Vagina (tissue), 2 donors: ENCODE measurements at regions not wholly inside any gene's neighbourhood (a gene's known extent, or its start where the extent isn't known, plus 50 kb on each side); places are given as distances from the start of the nearest gene placed in this dataset.

Source experiments
- DNase-seq, 2 donors: peaks; one replicate each; pipeline ENCODE4 v3.0.0-alpha.2; 2017; ENCODE audit errors: extremely low spot score in 2 of 2
- H3K27ac ChIP-seq: fragments of 200-600 bp; sonication (generic); one replicate; pipeline ENCODE4 v1.5.1; 2019
- H3K27me3 ChIP-seq: fragments of 200-600 bp; sonication (generic); one replicate; pipeline ENCODE4 v1.5.1; 2019
- H3K36me3 ChIP-seq, 2 donors: fragments of 200-600 bp; sonication (generic); one replicate each; pipeline ENCODE4 v1.5.1; 2017 to 2019
- H3K4me1 ChIP-seq: fragments of 200-600 bp; sonication (generic); one replicate; pipeline ENCODE4 v1.5.1; 2019
- H3K4me3 ChIP-seq, 2 donors: fragments of 200-600 bp; sonication (generic); 1 replicate in 1 of 2; 2 replicates in 1 of 2; pipeline ENCODE4 v1.5.1; 2016 to 2019
- H3K9me3 ChIP-seq: fragments of 200-600 bp; sonication (generic); one replicate; pipeline ENCODE4 v1.5.1; 2019
- CTCF ChIP-seq, 3 experiments: fragments of 450-650 bp in 2 of 3; fragments of 200-600 bp in 1 of 3; sonication (generic) in 1 of 3; IDR thresholded peaks; one replicate each; pipeline ENCODE4 v1.5.1; 2017 to 2019; ENCODE audit warnings: antibody characterized with exemption in 3 of 3, mild to moderate bottlenecking in 2 of 3, moderate library complexity in 2 of 3
- POLR2A ChIP-seq, 2 donors: fragments of 450-650 bp; IDR thresholded peaks; one replicate each; pipeline ENCODE4 v1.6.1; 2017; ENCODE audit warnings: antibody characterized with exemption in 2 of 2, mild to moderate bottlenecking in 2 of 2, moderate library complexity in 2 of 2
- POLR2AphosphoS5 ChIP-seq, 2 donors: sonication (generic); formaldehyde crosslinking; IDR thresholded peaks; one replicate each; pipeline ENCODE4 v1.9.0; 2017; ENCODE audit warnings: antibody characterized with exemption in 2 of 2, mild to moderate bottlenecking in 2 of 2, low read depth in 1 of 2; ENCODE audit not compliant: insufficient read depth in 1 of 2
- intact Hi-C: fragments of 100-400 bp; cut with DNase I; formaldehyde crosslinking; loops from one replicate; pipeline ENCODE4 v1.15.1; 2023

DNA sequence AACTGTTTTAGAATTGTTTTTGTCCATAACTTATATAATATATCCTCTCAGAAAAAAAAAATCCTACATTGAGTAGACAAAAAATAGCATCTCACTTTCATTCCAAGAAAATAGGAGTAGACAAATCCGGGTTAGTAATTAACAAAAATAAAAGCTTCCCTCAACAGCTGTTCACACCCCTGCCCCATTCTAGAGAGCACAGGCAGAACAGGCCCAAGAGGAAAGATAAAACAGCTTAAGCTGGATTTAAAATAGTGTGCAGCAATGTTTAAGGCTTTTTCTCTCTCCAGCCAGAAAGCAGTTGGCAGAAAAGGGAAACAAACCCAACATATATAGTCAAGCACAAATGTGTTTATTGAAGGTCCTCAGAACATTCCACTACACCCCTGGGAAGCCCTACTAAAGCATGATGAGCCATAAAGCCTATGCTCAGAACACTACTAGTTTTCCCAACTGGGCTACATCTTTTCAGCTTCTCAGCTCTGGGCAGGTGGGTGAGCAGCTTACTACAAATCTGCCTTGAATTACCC lies 189.9 kb downstream of the MTERF1 start:
- H3K4me1 ChIP-seq, result peaks cover 19% of the 10 kb centered on the region
- H3K27ac ChIP-seq, result no peak overlapping the region
- no peaks in the 10 kb centered on the region for H3K36me3 ChIP-seq
- DNase-seq, result no peak
- no peaks in the 10 kb centered on the region for H3K27me3 ChIP-seq
- no peak overlapping the region for H3K4me3 ChIP-seq
- H3K9me3 ChIP-seq, result no peaks in the 10 kb centered on the region
- intact Hi-C loops, result no loop called here
- no peak for TF ChIP-seq CTCF (IDR thresholded peaks at IDR 0.05)
- no peak for TF ChIP-seq POLR2A (IDR thresholded peaks at IDR 0.05)
- no peak for TF ChIP-seq POLR2AphosphoS5 (IDR thresholded peaks at IDR 0.05; ENCODE audit: insufficient read depth in 1 of 2, low read depth in 1 of 2)

DNA sequence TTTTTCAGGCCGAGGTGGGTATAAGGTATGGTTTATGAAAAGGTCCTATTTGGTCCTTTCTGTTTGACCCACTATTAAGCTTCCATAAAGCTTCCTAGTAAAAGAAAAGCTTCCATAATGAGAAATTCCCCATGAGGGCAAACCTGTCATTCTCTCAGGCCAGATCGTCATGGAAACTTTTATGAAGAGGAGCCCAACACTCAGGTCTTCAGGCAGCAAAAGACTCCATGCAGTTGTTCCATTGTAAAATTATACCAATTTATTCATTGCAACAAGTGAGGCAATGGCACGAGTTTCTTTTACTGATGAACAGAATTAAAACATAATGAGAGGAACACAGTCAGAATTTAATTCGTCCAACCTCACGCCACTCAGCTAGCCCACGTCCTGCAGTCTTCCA lies 188.6 kb downstream of the MTERF1 start:
- Histone ChIP-seq H3K27ac (no peak overlapping the region), H3K27me3 (no peaks in the 10 kb centered on the region), H3K4me3 (no peak overlapping the region), H3K4me1 (peaks cover 19% of the 10 kb centered on the region), H3K36me3 (no peaks in the 10 kb centered on the region), H3K9me3 (no peaks in the 10 kb centered on the region)
- TF ChIP-seq CTCF (IDR thresholded peaks at IDR 0.05), result no peak
- TF ChIP-seq POLR2A (IDR thresholded peaks at IDR 0.05), result no peak
- TF ChIP-seq POLR2AphosphoS5 (IDR thresholded peaks at IDR 0.05; ENCODE audit: insufficient read depth in 1 of 2, low read depth in 1 of 2), result no peak
- intact Hi-C loops, result no loop called here
- no peak for DNase-seq

- H3K9me3 ChIP-seq, result no peaks in the 10 kb centered on the region
- no peak overlapping the region for H3K27ac ChIP-seq
- no peaks in the 10 kb centered on the region for H3K27me3 ChIP-seq
- no peak overlapping the region for H3K4me3 ChIP-seq
- H3K36me3 ChIP-seq, result no peaks in the 10 kb centered on the region
- H3K4me1 ChIP-seq, result peaks cover 19% of the 10 kb centered on the region
- intact Hi-C loops, result no loop called here
- no peak for DNase-seq
- no peak for TF ChIP-seq CTCF (IDR thresholded peaks at IDR 0.05)
- peak in 1 of 2 donors; percentile 67 for TF ChIP-seq POLR2AphosphoS5 (IDR thresholded peaks at IDR 0.05; ENCODE audit: insufficient read depth in 1 of 2, low read depth in 1 of 2)
- TF ChIP-seq POLR2A (IDR thresholded peaks at IDR 0.05), result no peak
Observed at GRCh38 chr7:91692800-91693199, 187.7 kb downstream of the MTERF1 start.

GRCh38 chr7:91694351-91694841 lies 186.1 kb downstream of the MTERF1 start:
- Histone ChIP-seq H3K9me3 (no peaks in the 10 kb centered on the region), H3K4me1 (peaks cover 19% of the 10 kb centered on the region), H3K36me3 (no peaks in the 10 kb centered on the region), H3K27ac (no peak overlapping the region), H3K27me3 (no peaks in the 10 kb centered on the region), H3K4me3 (no peak overlapping the region)
- intact Hi-C loops, result no loop called here
- TF ChIP-seq POLR2A (IDR thresholded peaks at IDR 0.05) (no peak), POLR2AphosphoS5 (IDR thresholded peaks at IDR 0.05; ENCODE audit: insufficient read depth in 1 of 2, low read depth in 1 of 2) (no peak), CTCF (IDR thresholded peaks at IDR 0.05) (no peak)
- no peak for DNase-seq

- intact Hi-C loops, result no loop called here
- no peaks in the 10 kb centered on the region for H3K27me3 ChIP-seq
- TF ChIP-seq POLR2AphosphoS5 (IDR thresholded peaks at IDR 0.05; ENCODE audit: insufficient read depth in 1 of 2, low read depth in 1 of 2) (no peak), POLR2A (IDR thresholded peaks at IDR 0.05) (no peak), CTCF (IDR thresholded peaks at IDR 0.05) (no peak)
Observed at GRCh38 chr7:91710881-91711280, 169.6 kb downstream of the MTERF1 start.

More at GRCh38 chr7:91710881-91711280, 169.6 kb downstream of the MTERF1 start:
- no peaks in the 10 kb centered on the region for H3K36me3 ChIP-seq
- H3K4me1 ChIP-seq, result no peaks in the 10 kb centered on the region
- no peak for DNase-seq
- H3K27ac ChIP-seq, result no peak overlapping the region
- peaks cover 11% of the 10 kb centered on the region for H3K9me3 ChIP-seq
- no peak overlapping the region for H3K4me3 ChIP-seq
